C4-2B (cell line): ENCODE measurements at regions not wholly inside any gene's neighbourhood (a gene's known extent, or its start where the extent isn't known, plus 50 kb on each side); places are given as distances from the start of the nearest gene placed in this dataset.

Experiments
- H3K27ac ChIP-seq: fragments of 450-650 bp; 2 replicates; pipeline ENCODE4 v1.5.1; 2017
- CTCF ChIP-seq: fragments of 450-650 bp; conservative IDR thresholded peaks from 2 replicates; pipeline ENCODE4 v1.5.1; 2017; ENCODE audit warnings: mild to moderate bottlenecking
- ZFX ChIP-seq: fragments of 450-650 bp; IDR thresholded peaks from 2 replicates; pipeline ENCODE4 v1.6.1; 2017

GRCh38 chr4:111466811-111467604 lies 678.2 kb upstream of the FAM241A start:
- TF ChIP-seq ZFX (no peak), CTCF (no peak)
- no peak overlapping the region for H3K27ac ChIP-seq

- no peak for TF ChIP-seq ZFX
- peak; percentile 40 for TF ChIP-seq CTCF
- no peak overlapping the region for H3K27ac ChIP-seq
Measured at GRCh38 chr4:111475001-111475400, 670.3 kb upstream of the FAM241A start.

GRCh38 chr4:111475666-111476065 lies 669.6 kb upstream of the FAM241A start:
- no peak overlapping the region for H3K27ac ChIP-seq
- no peak for TF ChIP-seq CTCF
- TF ChIP-seq ZFX, result no peak

- no peak overlapping the region for H3K27ac ChIP-seq
- TF ChIP-seq CTCF (no peak), ZFX (no peak)
Measured at GRCh38 chr4:111480510-111480909, 664.7 kb upstream of the FAM241A start.

GRCh38 chr4:111483375-111484169 lies 661.7 kb upstream of the FAM241A start:
- H3K27ac ChIP-seq, result no peak overlapping the region
- TF ChIP-seq ZFX, result no peak
- no peak for TF ChIP-seq CTCF

GRCh38 chr4:111492496-111492895 lies 652.8 kb upstream of the FAM241A start:
- TF ChIP-seq CTCF (no peak), ZFX (no peak)

GRCh38 chr4:111494471-111494870 lies 650.8 kb upstream of the FAM241A start:
- TF ChIP-seq CTCF (no peak), ZFX (no peak)
- no peak overlapping the region for H3K27ac ChIP-seq

More at GRCh38 chr4:111492496-111492895, 652.8 kb upstream of the FAM241A start:
- no peak overlapping the region for H3K27ac ChIP-seq
